GM19239 (cell line): ENCODE measurements at regions not wholly inside any gene's neighbourhood (a gene's known extent, or its start where the extent isn't known, plus 50 kb on each side); places are given as distances from the start of the nearest gene placed in this dataset.
"Not testable (repeated sequence)": the region's sequence is repeated elsewhere in the genome, so short reads cannot be mapped to it uniquely, and the experiment has no call there.

Source experiments
- DNase-seq: peaks from one replicate; pipeline ENCODE4 v3.0.0; 2011; ENCODE audit warnings: low spot score; ENCODE audit not compliant: insufficient read length
- FAIRE-seq: peaks from 2 replicates; lab custom pipeline; 2011; peaks lifted over from hg19 to GRCh38; lab: Jason Lieb, UNC

GRCh38 chr6:79810871-79811270, 136.5 kb downstream of the ELOVL4 start:
- no peak for DNase-seq

GRCh38 chr6:79810185-79810705, 137.1 kb downstream of the ELOVL4 start:
- no peak for FAIRE-seq
- no peak for DNase-seq

More at GRCh38 chr6:79810871-79811270, 136.5 kb downstream of the ELOVL4 start:
- FAIRE-seq = no peak

GRCh38 chr6:79808921-79809320, 138.4 kb downstream of the ELOVL4 start:
- no peak for DNase-seq

GRCh38 chr6:79806661-79807060, 140.7 kb downstream of the ELOVL4 start:
- DNase-seq, FAIRE-seq: not testable (repeated sequence)

More at GRCh38 chr6:79808921-79809320, 138.4 kb downstream of the ELOVL4 start:
- FAIRE-seq = no peak

GRCh38 chr6:79804732-79805131, 142.6 kb downstream of the ELOVL4 start:
- DNase-seq (no peak), FAIRE-seq (no peak)

- FAIRE-seq = no peak
- no peak for DNase-seq
Observed at GRCh38 chr6:79803917-79804316, 143.4 kb downstream of the ELOVL4 start.

GRCh38 chr6:79802657-79803300, 144.6 kb downstream of the ELOVL4 start:
- no peak for DNase-seq
- FAIRE-seq = no peak

GRCh38 chr6:79801362-79801761, 146.0 kb downstream of the ELOVL4 start:
- no peak for FAIRE-seq
- no peak for DNase-seq

- FAIRE-seq (no peak), DNase-seq (no peak)
Observed at GRCh38 chr6:79798841-79799240, 148.5 kb downstream of the ELOVL4 start.

GRCh38 chr6:79797912-79798311, 149.4 kb downstream of the ELOVL4 start:
- DNase-seq = no peak
- FAIRE-seq = no peak

- DNase-seq (no peak), FAIRE-seq (no peak)
Observed at GRCh38 chr6:79797163-79797764, 150.1 kb downstream of the ELOVL4 start.

GRCh38 chr6:79796197-79796596, 151.2 kb downstream of the ELOVL4 start:
- FAIRE-seq (no peak), DNase-seq (no peak)

- no peak for FAIRE-seq
- no peak for DNase-seq
Observed at GRCh38 chr6:79789896-79790295, 157.5 kb downstream of the ELOVL4 start.

- FAIRE-seq (no peak), DNase-seq (no peak)
Observed at GRCh38 chr6:79788756-79789155, 157.6 kb downstream of the SH3BGRL2 start.

- DNase-seq = no peak
- no peak for FAIRE-seq
Observed at GRCh38 chr6:79787626-79788025, 156.5 kb downstream of the SH3BGRL2 start.

- no peak for DNase-seq
- no peak for FAIRE-seq
Observed at GRCh38 chr6:79784395-79784753, 153.2 kb downstream of the SH3BGRL2 start.

GRCh38 chr6:79783670-79784394, 152.7 kb downstream of the SH3BGRL2 start:
- FAIRE-seq (no peak), DNase-seq (no peak)

GRCh38 chr6:79782792-79783580, 151.9 kb downstream of the SH3BGRL2 start:
- no peak for DNase-seq
- no peak for FAIRE-seq

GRCh38 chr6:79781916-79782315, 150.8 kb downstream of the SH3BGRL2 start:
- DNase-seq (no peak), FAIRE-seq (no peak)

GRCh38 chr6:79780881-79781280, 149.8 kb downstream of the SH3BGRL2 start:
- DNase-seq (no peak), FAIRE-seq (no peak)
